HG03558 (cell line): ENCODE measurements at regions not wholly inside any gene's neighbourhood (a gene's known extent, or its start where the extent isn't known, plus 50 kb on each side); places are given as distances from the start of the nearest gene placed in this dataset.

Source experiments
- ATAC-seq: cut with Tn5 transposase; IDR thresholded peaks from one replicate; pipeline ENCODE4 v1.9.1; 2021; ENCODE audit warnings: moderate number of reproducible peaks; ENCODE audit not compliant: unreplicated experiment; ENCODE audit errors: extremely low read depth

DNA sequence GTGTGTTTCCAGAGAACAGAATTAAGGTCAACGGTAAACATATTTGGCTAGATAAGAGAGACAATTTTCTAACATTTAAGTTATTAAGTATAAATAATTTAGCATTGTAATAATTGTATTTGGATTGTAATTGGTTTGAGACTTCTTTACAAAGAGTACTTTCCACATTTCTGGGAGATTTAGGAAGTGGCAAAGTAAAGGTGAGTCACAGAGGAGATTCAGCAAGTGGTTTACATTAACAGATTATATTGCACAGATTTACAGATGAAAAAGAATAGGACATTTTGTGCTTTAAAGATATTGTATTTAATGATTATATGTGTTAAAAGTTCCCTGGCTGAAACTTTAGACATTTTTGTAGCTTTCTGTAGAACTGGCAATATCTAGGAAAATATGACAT lies 584.4 kb upstream of the AADAT start:
- ATAC-seq = no peak

DNA sequence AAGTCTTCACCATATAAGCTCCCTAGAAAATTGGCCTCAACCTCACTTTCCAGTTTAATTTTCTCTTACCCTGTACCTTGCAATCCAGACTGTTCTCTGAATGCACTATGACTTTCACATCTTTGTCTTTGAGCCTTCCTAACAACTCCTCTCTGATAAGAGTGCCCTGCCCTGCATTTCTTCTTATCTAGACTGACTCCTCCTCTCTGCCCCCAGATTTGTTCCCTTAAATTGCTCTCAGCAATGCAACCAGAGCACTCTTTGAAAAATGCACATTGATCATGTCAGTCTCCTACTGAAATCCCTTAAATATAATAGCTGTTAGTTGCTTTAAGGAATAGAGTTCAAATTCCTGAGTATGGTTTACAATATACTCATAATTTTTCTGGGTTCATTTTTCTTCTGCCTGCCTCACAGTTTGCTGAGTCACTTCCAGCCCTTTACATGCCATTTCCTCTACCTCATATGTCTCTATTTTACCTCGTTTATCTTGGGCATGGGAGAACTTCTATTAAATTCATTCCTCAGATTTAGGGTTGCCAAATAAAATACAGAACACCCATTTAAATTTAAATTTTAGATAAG lies 582.7 kb upstream of the AADAT start:
- ATAC-seq = no peak

- ATAC-seq = no peak
Observed at GRCh38 chr4:170671171-170671570, 581.4 kb upstream of the AADAT start.

GRCh38 chr4:170667814-170668213 lies 578.1 kb upstream of the AADAT start:
- ATAC-seq = no peak

- no peak for ATAC-seq
Observed at GRCh38 chr4:170666909-170667308, 577.2 kb upstream of the AADAT start.

DNA sequence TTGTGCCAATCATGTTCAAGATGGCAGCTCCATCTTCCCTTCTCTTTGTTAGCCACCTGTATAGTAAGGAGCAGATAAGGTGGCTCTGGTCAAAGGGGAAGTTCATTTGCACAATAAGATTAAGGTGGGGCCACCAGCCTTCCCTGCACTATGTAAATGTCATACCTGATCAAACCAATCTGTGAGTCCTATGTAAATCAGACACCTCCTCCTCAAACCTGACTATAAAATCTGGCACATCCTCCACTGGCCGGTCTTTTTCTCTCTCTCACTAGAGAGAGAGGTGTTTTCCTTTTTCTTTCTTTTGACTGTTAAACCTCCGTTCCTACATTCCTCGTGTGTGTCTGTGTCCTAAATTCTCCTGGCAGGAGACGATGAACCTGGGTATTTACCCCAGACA lies 572.5 kb upstream of the AADAT start:
- ATAC-seq = no peak

GRCh38 chr4:170657761-170658160 lies 568.0 kb upstream of the AADAT start:
- no peak for ATAC-seq

DNA sequence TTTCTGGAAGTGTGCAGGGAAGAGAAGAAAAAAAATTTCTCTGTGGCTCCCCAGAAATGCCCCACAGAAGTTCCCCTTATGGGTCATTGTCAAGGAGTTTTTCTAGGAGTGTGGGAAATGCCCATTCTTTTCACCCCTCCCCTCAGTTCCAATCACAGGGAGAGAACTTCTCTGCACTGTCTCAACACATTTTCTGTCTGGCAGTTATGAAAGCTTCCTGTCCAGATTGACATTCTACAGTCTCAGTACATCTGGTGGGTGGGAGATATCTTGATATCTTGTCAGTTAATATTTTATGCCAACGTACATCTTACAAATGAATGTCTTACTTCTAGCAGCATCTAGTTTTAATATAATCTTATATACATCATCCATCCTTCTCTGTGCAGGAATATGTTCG lies 566.8 kb upstream of the AADAT start:
- ATAC-seq = no peak

GRCh38 chr4:170652571-170652970 lies 562.8 kb upstream of the AADAT start:
- no peak for ATAC-seq

DNA sequence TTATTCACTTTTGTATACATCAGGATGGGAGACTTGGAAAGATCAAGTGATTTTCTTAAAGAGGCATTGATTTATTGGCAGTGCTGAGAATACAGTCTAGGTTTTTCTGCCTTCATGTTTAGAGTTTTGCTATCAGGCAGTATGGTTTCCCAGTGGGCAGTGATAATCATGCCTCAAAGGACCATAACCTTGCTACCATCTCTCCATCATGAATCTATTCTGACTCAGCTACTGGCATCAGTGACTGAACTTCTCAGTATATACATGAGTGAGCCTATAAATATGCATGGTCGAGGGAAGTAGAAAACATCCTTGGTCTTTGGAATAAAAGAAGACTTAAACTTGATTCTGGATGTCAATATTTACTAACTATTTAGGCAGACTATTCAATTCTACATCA lies 562.0 kb upstream of the AADAT start:
- ATAC-seq = no peak

DNA sequence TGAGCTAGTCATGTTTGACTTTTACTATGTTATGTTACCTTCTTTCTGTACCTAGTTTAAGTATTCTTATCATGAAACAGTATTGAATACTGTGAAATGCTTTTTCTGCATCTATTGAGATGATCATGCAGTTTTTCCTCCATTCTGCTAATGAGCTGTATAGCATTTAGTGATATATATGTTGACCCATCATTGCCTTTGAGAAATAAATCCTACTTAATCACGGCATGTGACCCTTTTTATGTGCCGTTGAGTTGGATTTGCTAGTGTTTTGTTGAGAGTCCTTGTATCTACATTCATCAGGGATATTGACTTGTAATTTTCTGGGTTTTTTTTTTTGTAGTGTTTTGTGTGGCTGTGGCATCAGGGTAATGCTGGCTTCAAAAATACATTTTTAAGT lies 537.7 kb upstream of the AADAT start:
- no peak for ATAC-seq

- no peak for ATAC-seq
Observed at GRCh38 chr4:170623899-170624298, 534.1 kb upstream of the AADAT start.

GRCh38 chr4:170610434-170610833 lies 520.7 kb upstream of the AADAT start:
- no peak for ATAC-seq

DNA sequence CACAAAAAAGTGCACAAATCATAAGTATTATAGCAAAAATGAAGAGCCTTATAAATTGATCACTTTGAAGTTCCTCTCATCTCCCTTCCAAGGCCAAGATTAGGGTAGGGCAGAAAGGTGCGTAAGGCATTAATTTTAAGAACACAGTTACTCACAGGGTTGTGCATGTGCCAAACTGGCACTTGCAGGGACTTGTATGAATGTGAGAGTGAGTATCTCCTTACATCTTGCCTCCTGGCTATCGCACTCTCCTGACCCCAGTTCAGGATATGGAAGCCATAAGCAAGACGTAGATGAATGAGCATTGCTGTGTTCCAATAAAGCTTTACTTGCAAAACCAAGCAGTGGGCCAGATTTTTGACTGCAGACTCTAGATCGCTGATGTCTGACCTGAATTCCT lies 510.1 kb upstream of the AADAT start:
- no peak for ATAC-seq

DNA sequence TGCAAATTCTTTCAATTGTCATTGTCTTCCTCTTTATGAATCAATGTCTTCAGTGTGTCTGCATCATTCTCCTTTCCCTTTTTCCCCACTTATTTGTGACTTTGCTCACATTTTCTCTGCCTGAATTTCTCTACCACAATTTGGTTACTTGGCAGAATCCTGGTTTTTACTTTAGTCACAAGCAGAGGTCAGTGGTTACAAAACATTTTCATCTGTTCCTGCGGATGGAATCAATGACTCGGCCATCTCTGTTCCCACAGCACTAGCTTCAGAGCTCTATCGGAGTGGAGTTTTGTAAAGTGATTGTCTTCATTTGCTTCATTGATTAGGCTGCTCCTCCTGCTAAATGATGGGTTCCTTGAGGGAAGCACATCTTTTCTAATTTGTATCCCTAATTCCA lies 501.3 kb upstream of the AADAT start:
- no peak for ATAC-seq

DNA sequence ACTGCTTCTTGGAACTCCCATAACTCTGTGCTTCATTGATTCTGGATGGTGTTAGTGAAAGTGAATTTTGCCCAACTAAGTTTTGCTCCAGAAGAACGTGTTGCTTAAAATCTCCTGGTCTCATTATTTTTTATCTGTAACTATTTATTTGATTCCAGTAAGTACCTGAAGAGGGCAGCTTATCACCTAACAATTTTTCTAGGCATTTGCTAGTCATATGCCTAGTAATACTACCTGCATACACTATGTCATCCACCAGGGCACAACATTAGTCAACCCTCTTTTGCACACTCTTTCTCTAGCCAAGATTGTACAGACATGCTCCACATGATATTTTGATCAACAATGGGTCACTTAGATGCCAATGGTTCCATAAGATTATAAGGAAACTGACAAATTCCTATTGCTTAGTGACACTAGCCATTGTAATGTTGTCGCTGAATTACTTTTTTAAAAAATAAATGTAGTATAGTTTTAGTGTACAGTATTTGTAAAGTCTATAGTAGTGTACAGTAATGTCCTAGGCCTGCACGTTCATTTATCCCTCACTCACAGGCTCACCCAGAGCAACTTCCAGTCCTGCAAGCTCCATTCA lies 499.9 kb upstream of the AADAT start:
- peak; percentile 80 for ATAC-seq

DNA sequence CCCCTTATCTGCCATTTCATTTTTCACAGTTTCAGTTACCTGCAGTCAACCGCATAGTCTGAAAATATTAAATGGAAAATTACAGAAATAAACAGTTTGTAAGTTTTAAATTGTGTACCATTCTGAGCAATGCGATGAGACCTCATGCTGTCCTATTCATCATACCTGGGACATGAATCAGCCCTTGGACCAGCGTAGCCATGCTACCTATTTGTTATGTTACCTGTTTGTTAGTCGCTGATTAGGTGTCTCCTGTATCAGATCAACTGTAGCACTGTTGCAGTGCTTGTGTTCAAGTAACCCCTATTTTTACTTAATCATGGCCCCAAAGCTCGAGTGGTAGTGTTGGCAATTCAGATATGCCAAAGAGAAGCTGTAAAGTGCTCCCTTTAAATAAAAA lies 492.2 kb upstream of the AADAT start:
- ATAC-seq = no peak

DNA sequence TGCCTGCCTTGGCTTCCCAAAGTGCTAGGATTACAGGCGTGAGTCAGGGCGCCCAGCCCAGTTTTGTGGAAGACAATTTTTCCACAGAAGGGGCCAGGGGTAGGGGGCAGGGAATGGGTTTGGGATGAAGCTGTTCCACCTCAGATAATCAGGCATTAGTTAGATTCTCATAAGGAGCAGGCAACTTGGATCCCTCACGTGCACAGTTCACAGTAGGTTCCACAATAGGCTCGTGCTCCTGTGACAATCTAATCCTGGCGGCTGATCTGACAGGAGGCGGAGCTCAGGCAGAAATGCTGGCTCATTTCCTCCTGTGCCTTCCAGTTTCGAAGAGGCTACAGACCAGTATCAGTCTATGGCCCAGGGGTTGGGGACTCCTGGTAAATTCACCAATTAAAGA lies 491.6 kb upstream of the AADAT start:
- ATAC-seq = no peak

GRCh38 chr4:170580651-170581050 lies 490.9 kb upstream of the AADAT start:
- no peak for ATAC-seq

DNA sequence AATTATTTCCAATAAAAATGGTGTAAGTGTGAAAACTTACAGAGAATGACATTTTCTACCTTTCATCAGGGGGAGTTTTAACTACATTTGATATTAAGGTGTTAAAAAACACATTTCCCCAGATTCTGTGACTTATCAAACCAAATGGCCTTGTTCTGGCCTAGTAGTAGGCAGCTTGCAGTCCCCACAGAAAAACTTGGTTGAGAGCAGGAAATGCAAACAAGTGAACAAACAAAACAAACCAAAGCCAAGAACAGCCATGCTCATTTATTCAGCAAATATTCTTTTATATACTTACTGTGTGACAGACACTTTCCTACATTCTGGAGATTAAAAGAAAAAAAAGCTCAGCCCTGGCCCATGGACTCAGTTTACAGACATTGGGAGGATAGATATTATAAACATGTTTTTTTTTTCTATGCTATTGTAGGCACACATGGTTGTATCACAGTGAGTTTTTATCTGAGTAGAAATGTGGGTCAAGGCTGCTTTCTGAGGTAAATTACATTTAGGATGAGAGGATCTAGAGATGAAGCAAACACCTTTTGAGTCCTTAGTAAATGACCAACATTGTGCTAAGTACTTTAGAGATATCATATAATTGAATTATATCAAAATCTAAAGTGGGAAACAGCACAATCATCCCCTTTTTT lies 449.2 kb upstream of the AADAT start:
- no peak for ATAC-seq

DNA sequence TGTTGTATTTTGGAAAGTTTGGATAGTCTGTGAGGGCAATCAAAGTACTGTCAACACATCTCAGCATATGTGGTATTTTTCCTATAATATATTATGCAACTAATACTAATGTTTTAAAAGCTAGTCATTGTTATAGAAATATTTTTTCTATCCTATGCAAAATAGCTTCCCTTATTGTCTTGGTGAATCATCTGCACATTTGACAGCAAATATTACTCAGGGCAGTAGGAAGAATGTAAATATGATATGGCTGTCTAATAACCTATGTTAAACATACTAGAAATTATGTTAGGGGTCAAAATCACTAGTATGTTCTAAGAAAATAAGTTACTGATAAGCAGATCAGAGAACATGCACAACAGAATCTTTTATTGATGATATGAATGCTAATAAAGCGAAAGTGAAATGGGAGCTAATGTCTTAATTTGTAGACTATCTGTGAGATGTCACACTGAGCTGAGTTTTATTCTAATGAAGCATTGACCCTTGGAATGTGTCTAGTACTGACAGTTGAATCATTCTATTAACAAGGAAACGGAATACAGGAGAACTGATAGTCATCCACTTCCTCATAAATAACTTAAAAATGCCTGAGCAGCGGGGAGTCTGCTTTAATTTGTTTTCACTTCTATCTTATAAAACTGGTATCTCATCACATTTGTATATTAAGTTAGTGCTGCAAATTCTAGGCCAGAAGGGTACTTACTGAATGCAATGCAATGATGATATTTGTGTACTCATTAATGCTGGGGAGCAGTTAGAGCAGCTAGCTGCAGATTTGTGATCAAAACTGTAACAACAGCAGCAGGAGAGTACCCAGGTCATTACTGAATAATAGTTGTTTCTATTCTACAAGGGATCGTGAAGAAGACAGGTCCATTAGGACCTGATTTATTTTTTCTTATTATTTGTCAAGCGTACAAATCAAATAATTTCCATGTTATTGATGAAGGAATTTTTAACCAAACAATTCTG lies 440.3 kb upstream of the AADAT start:
- ATAC-seq = no peak
